A673 (cell line): ENCODE measurements at regions not wholly inside any gene's neighbourhood (a gene's known extent, or its start where the extent isn't known, plus 50 kb on each side); places are given as distances from the start of the nearest gene placed in this dataset.

Experiments
- BruUV-seq: library from RNA; stranded (reverse); fragments of 400-500 nt; replicated peaks from 2 replicates; lab custom pipeline; 2021; lab: Mats Ljungman, UMichigan
- CTCF ChIA-PET: fragments of 300-600 bp; sonication (Branson Sonifier 250); formaldehyde crosslinking; loops from one replicate; lab custom pipeline; 2022; ENCODE audit warnings: antibody characterized with exemption; lab: Charles Lee
- POLR2A ChIA-PET: fragments of 300-600 bp; sonication (Branson Sonifier 250); formaldehyde crosslinking; loops from one replicate; lab custom pipeline; 2022; ENCODE audit warnings: antibody characterized with exemption; ENCODE audit not compliant: low non-redundant PET; lab: Charles Lee
- DNase-seq: peaks from one replicate; pipeline ENCODE4 v3.0.0-alpha.2; 2015; ENCODE audit warnings: low spot score
- H3K27ac ChIP-seq: fragments of 200-600 bp; sonication (generic); 2 replicates; pipeline ENCODE4 v1.5.1; 2016; ENCODE audit warnings: mixed run types, low read depth, mild to moderate bottlenecking, mixed read lengths, antibody characterized with exemption, low read length; ENCODE audit not compliant: poor library complexity, severe bottlenecking
- H3K27me3 ChIP-seq: fragments of 200-600 bp; sonication (generic); replicated peaks from 2 replicates; pipeline ENCODE4 v1.6.1; 2017; ENCODE audit warnings: mixed run types, low read depth, mild to moderate bottlenecking, mixed read lengths, antibody characterized with exemption, low read length; ENCODE audit not compliant: insufficient read depth, poor library complexity
- H3K36me3 ChIP-seq: fragments of 200-600 bp; sonication (generic); 2 replicates; pipeline ENCODE4 v1.6.1; 2016; ENCODE audit warnings: mixed run types, mild to moderate bottlenecking, mixed read lengths, antibody characterized with exemption, low read length; ENCODE audit not compliant: insufficient read depth, poor library complexity, severe bottlenecking
- H3K4me1 ChIP-seq: fragments of 200-600 bp; sonication (generic); 2 replicates; pipeline ENCODE4 v1.6.1; 2017; ENCODE audit warnings: mixed run types, mild to moderate bottlenecking, mixed read lengths, antibody characterized with exemption, low read length; ENCODE audit not compliant: insufficient read depth, poor library complexity, severe bottlenecking
- H3K4me3 ChIP-seq: fragments of 200-600 bp; sonication (generic); 2 replicates; pipeline ENCODE4 v1.5.1; 2016; ENCODE audit warnings: low read depth, mixed run types, mild to moderate bottlenecking, mixed read lengths, low read length; ENCODE audit not compliant: poor library complexity, severe bottlenecking
- H3K9me3 ChIP-seq: fragments of 200-600 bp; sonication (generic); 2 replicates; pipeline ENCODE4 v1.6.1; 2016; ENCODE audit warnings: mixed run types, low read depth, mild to moderate bottlenecking, mixed read lengths, antibody characterized with exemption, low read length; ENCODE audit not compliant: poor library complexity, severe bottlenecking
- EZH2 ChIP-seq: fragments of 200-600 bp; sonication (generic); IDR thresholded peaks from 2 replicates; pipeline ENCODE4 v1.6.1; 2017; ENCODE audit warnings: borderline replicate concordance, low read depth, mild to moderate bottlenecking, mixed read lengths, antibody characterized with exemption, low read length; ENCODE audit not compliant: poor library complexity, severe bottlenecking
- intact Hi-C: fragments of 100-400 bp; cut with micrococcal nuclease; formaldehyde crosslinking; loops from one replicate; pipeline ENCODE4 v1.10.0; 2022; ENCODE audit not compliant: unreplicated experiment
- TF ChIP-seq, protein P1 (sequence below): fragments of 300-800, 200-600 bp; sonication (generic); conservative IDR thresholded peaks from 2 replicates; pipeline ENCODE4 v1.5.1; 2017; ENCODE audit warnings: low read depth, mild to moderate bottlenecking, antibody characterized with exemption, low read length, moderate library complexity, mixed read lengths

DNA sequence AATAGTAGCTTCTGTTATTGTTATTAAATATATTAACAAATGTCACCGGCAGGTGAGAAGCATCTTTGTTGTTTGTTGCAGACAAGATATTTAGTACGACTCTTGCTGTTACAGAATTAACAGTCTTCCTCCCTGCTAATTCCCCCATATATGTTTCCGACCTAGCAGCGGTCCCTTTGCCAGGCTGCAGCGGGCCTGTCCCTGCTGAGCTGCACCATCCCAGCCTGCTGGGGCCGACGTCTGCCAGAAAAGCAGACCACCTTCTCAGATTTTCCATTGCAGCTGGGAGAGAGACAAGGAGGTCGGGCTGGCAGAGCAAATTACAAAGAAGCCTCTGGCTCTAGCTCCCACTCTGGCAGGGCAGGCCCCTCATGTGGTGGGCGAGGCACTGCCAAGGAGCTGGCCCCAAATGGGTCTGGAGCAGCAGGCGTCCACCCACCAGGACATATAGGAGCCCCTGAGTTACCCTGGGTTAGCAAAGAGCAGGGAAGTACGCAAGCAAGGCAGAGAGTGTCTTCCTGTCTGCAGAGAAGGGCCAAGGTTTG is 142.7 kb downstream of the FOXD2 start:
- no peak for TF ChIP-seq EZH2
- TF ChIP-seq, protein P1, sequence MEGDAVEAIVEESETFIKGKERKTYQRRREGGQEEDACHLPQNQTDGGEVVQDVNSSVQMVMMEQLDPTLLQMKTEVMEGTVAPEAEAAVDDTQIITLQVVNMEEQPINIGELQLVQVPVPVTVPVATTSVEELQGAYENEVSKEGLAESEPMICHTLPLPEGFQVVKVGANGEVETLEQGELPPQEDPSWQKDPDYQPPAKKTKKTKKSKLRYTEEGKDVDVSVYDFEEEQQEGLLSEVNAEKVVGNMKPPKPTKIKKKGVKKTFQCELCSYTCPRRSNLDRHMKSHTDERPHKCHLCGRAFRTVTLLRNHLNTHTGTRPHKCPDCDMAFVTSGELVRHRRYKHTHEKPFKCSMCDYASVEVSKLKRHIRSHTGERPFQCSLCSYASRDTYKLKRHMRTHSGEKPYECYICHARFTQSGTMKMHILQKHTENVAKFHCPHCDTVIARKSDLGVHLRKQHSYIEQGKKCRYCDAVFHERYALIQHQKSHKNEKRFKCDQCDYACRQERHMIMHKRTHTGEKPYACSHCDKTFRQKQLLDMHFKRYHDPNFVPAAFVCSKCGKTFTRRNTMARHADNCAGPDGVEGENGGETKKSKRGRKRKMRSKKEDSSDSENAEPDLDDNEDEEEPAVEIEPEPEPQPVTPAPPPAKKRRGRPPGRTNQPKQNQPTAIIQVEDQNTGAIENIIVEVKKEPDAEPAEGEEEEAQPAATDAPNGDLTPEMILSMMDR, result no peak
- H3K27ac ChIP-seq, result no peak overlapping the region
- DNase-seq, result no peak
- no peaks in the 10 kb centered on the region for H3K9me3 ChIP-seq
- intact Hi-C loops, result loop anchor here (10.0 kb wide), 1 partner anchor 146 kb away; the partner anchor contains the start of gene FOXD2
- BruUV-seq, result no TSS peak
- peaks cover 66% of the 10 kb centered on the region for H3K27me3 ChIP-seq
- POLR2A ChIA-PET, result no interaction called here
- H3K4me3 ChIP-seq, result no peak overlapping the region
- peaks cover 6% of the 10 kb centered on the region for H3K4me1 ChIP-seq
- CTCF ChIA-PET, result no interaction called here
- H3K36me3 ChIP-seq, result no peaks in the 10 kb centered on the region

DNA sequence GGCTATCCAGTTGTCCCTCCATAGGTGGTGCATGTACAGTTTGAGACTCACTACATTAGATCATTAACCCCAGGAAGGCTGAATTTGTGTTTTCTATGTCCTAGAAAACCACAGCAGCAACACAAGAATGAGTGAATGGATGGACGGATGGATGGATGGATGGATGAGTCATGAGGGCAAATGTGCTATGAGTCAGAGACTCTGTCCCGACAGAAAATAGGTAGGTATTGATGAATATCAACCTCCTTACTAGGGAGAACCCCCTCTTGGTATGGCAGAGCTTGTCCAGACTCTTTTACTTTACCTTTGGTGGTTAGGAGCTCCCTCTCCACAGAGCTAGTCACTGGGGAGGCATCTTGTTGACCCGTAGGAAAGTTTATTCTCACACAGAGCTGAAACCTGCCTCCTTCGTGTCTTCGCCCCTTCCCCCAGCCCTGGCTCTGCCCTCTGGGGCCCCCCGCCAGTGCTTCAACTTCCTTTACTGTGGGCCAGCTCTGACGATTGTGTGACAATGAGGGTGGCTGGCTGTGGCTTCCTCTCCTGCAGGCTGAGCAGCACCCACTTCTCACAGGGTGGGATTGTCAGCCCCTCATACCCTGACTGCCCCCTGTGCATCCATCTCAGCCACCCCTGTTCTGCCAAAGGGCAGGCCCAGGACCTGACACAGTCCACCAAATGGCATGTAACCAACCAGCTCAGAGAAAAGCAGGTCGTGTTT is 145.2 kb downstream of the FOXD2 start:
- intact Hi-C loops, result loop anchor here (10.0 kb wide), 1 partner anchor 148 kb away; the partner anchor contains the start of gene FOXD2
- CTCF ChIA-PET, result no interaction called here

DNA sequence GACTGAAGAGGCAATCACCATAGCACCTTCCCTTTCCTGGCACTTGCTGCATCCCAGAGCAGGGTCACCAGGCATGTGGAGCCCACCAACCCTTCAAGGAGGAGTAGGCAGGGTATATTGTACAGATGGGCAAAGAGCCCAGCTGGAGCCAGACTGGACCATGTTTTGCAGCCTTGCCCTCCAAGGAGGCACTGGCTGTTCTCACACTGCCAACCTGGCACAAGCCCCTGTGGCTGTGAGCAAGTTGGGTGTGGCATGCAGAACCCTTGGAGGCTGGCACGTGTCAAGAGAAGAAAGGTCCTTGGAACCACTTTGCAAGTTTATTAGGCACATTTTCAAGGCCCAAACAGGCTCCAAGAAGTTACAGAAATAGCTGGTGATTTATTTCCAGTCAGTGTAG is 146.4 kb downstream of the FOXD2 start:
- TF ChIP-seq, protein P1, result no peak
- TF ChIP-seq EZH2, result no peak
- Histone ChIP-seq H3K4me3 (no peak overlapping the region), H3K9me3 (no peaks in the 10 kb centered on the region), H3K27ac (no peak overlapping the region), H3K36me3 (no peaks in the 10 kb centered on the region), H3K4me1 (no peaks in the 10 kb centered on the region), H3K27me3 (peaks cover 72% of the 10 kb centered on the region)
- DNase-seq, result no peak
- intact Hi-C loops, result loop anchor here (10.0 kb wide), 1 partner anchor 149 kb away; the partner anchor contains the start of gene FOXD2
- no TSS peak for BruUV-seq
- CTCF ChIA-PET, result no interaction called here
- POLR2A ChIA-PET, result no interaction called here

More for the DNA sequence above, 145.2 kb downstream of the FOXD2 start:
- no peak for DNase-seq
- H3K27ac ChIP-seq, result no peak overlapping the region
- H3K9me3 ChIP-seq, result no peaks in the 10 kb centered on the region
- TF ChIP-seq EZH2, result no peak
- TF ChIP-seq, protein P1, result no peak
- no TSS peak for BruUV-seq
- no peak overlapping the region for H3K4me3 ChIP-seq
- no peaks in the 10 kb centered on the region for H3K36me3 ChIP-seq
- peaks cover 6% of the 10 kb centered on the region for H3K4me1 ChIP-seq
- POLR2A ChIA-PET, result no interaction called here
- H3K27me3 ChIP-seq, result peaks cover 75% of the 10 kb centered on the region
